ENCODE measurements at regions not wholly inside any gene's neighbourhood (a gene's known extent, or its start where the extent isn't known, plus 50 kb on each side); places are given as distances from the start of the nearest gene placed in this dataset.

GRCh38 chr16:87245511-87245910 is 71.7 kb downstream of the C16orf95 start:
- FAIRE-seq (no peak), DNase-seq (peak in 1 of 5 donors; percentile 25)
- no peak overlapping the region for H3K27ac ChIP-seq (ENCODE audit: low read depth in 2 of 2, low read length in 2 of 2)
- no peaks in the 10 kb centered on the region for H3K4me1 ChIP-seq (ENCODE audit: control insufficient read depth in 2 of 3, insufficient read depth in 2 of 3, low read depth in 1 of 3, low read length in 3 of 3)
- no peaks in the 10 kb centered on the region for H3K36me3 ChIP-seq (ENCODE audit: control insufficient read depth in 2 of 3, insufficient read depth in 3 of 3, low read length in 3 of 3)
- peak overlapping the region in 1 of 3 donors; percentile 17 for H3K4me3 ChIP-seq (ENCODE audit: low read length in 3 of 3)
- H3K27me3 ChIP-seq (ENCODE audit: control insufficient read depth, insufficient read depth, low read length): no peaks in the 10 kb centered on the region
- intact Hi-C loops (cut with DNase I): no loop called here
- no peaks in the 10 kb centered on the region for H3K9me3 ChIP-seq (ENCODE audit: control insufficient read depth in 2 of 3, insufficient read depth in 1 of 3, low read length in 3 of 3)
- no peak for TF ChIP-seq CTCF (IDR thresholded peaks at IDR 0.05; ENCODE audit: borderline replicate concordance, extremely low read depth, insufficient read depth)
- no peak overlapping the region for H3K9ac ChIP-seq (ENCODE audit: low read length in 3 of 3)

GRCh38 chr16:87246269-87247065 is 70.7 kb downstream of the C16orf95 start:
- DNase-seq: no peak
- no peak for FAIRE-seq
- no peaks in the 10 kb centered on the region for H3K27me3 ChIP-seq (ENCODE audit: control insufficient read depth, insufficient read depth, low read length)

GRCh38 chr16:87248714-87249113 is 68.5 kb downstream of the C16orf95 start:
- Histone ChIP-seq H3K27ac (ENCODE audit: low read depth in 2 of 2, low read length in 2 of 2) (no peak overlapping the region), H3K9me3 (ENCODE audit: control insufficient read depth in 2 of 3, insufficient read depth in 1 of 3, low read length in 3 of 3) (no peaks in the 10 kb centered on the region), H3K36me3 (ENCODE audit: control insufficient read depth in 2 of 3, insufficient read depth in 3 of 3, low read length in 3 of 3) (no peaks in the 10 kb centered on the region), H3K27me3 (ENCODE audit: control insufficient read depth, insufficient read depth, low read length) (no peaks in the 10 kb centered on the region), H3K9ac (ENCODE audit: low read length in 3 of 3) (no peak overlapping the region), H3K4me1 (ENCODE audit: control insufficient read depth in 2 of 3, insufficient read depth in 2 of 3, low read depth in 1 of 3, low read length in 3 of 3) (no peaks in the 10 kb centered on the region), H3K4me3 (ENCODE audit: low read length in 3 of 3) (no peak overlapping the region)
- intact Hi-C loops (cut with DNase I): no loop called here
- DNase-seq: no peak
- no peak for TF ChIP-seq CTCF (IDR thresholded peaks at IDR 0.05; ENCODE audit: borderline replicate concordance, extremely low read depth, insufficient read depth)
- FAIRE-seq: no peak

More at GRCh38 chr16:87246269-87247065, 70.7 kb downstream of the C16orf95 start:
- Histone ChIP-seq H3K4me3 (ENCODE audit: low read length in 3 of 3) (no peak overlapping the region), H3K9me3 (ENCODE audit: control insufficient read depth in 2 of 3, insufficient read depth in 1 of 3, low read length in 3 of 3) (no peaks in the 10 kb centered on the region), H3K9ac (ENCODE audit: low read length in 3 of 3) (no peak overlapping the region), H3K27ac (ENCODE audit: low read depth in 2 of 2, low read length in 2 of 2) (no peak overlapping the region), H3K4me1 (ENCODE audit: control insufficient read depth in 2 of 3, insufficient read depth in 2 of 3, low read depth in 1 of 3, low read length in 3 of 3) (no peaks in the 10 kb centered on the region), H3K36me3 (ENCODE audit: control insufficient read depth in 2 of 3, insufficient read depth in 3 of 3, low read length in 3 of 3) (no peaks in the 10 kb centered on the region)
- intact Hi-C loops (cut with DNase I): no loop called here
- no peak for TF ChIP-seq CTCF (IDR thresholded peaks at IDR 0.05; ENCODE audit: borderline replicate concordance, extremely low read depth, insufficient read depth)

All from kidney (tissue), 13 donors.